ENCODE measurements at regions not wholly inside any gene's neighbourhood (a gene's known extent, or its start where the extent isn't known, plus 50 kb on each side); places are given as distances from the start of the nearest gene placed in this dataset.
"Not testable (repeated sequence)": the region's sequence is repeated elsewhere in the genome, so short reads cannot be mapped to it uniquely, and the experiment has no call there.

GRCh38 chr18:77329651-77330050 lies 80.0 kb downstream of the GALR1 start:
- DNase-seq: no peak

- no peak for DNase-seq
These were observed 85.2 kb downstream of the GALR1 start for GRCh38 chr18:77334876-77335275.

- DNase-seq: no peak
These were observed 88.0 kb downstream of the GALR1 start for GRCh38 chr18:77337604-77338003.

GRCh38 chr18:77339093-77339492 lies 89.4 kb downstream of the GALR1 start:
- DNase-seq: no peak

GRCh38 chr18:77339623-77340022 lies 90.0 kb downstream of the GALR1 start:
- no peak for DNase-seq

GRCh38 chr18:77340815-77341214 lies 91.2 kb downstream of the GALR1 start:
- no peak for DNase-seq

GRCh38 chr18:77341527-77342325 lies 92.1 kb downstream of the GALR1 start:
- no peak for DNase-seq

- no peak for DNase-seq
These were observed 93.1 kb downstream of the GALR1 start for GRCh38 chr18:77342736-77343135.

GRCh38 chr18:77343846-77344510 lies 94.3 kb downstream of the GALR1 start:
- no peak for DNase-seq

- DNase-seq: peak; percentile 71
These were observed 95.3 kb downstream of the GALR1 start for GRCh38 chr18:77344786-77345500.

- no peak for DNase-seq
These were observed 96.7 kb downstream of the GALR1 start for GRCh38 chr18:77346208-77346810.

- not testable (repeated sequence) for DNase-seq
These were observed 103.7 kb downstream of the GALR1 start for GRCh38 chr18:77353349-77353748.

- no peak for DNase-seq
These were observed 110.1 kb downstream of the GALR1 start for GRCh38 chr18:77359561-77360314.

GRCh38 chr18:77360315-77361190 lies 110.9 kb downstream of the GALR1 start:
- no peak for DNase-seq

GRCh38 chr18:77361382-77361781 lies 111.7 kb downstream of the GALR1 start:
- DNase-seq: no peak

GRCh38 chr18:77365667-77366066 lies 116.0 kb downstream of the GALR1 start:
- no peak for DNase-seq

GRCh38 chr18:77366067-77366719 lies 116.5 kb downstream of the GALR1 start:
- DNase-seq: no peak

- peak; percentile 34 for DNase-seq
These were observed 117.3 kb downstream of the GALR1 start for GRCh38 chr18:77366720-77367641.

- no peak for DNase-seq
These were observed 120.0 kb downstream of the GALR1 start for GRCh38 chr18:77369644-77370043.

Measured in right hindlimb (tissue), 1 donor.